Loucy (cell line): ENCODE measurements at regions not wholly inside any gene's neighbourhood (a gene's known extent, or its start where the extent isn't known, plus 50 kb on each side); places are given as distances from the start of the nearest gene placed in this dataset.
A peak's percentile ranks its signal among the peaks of the same experiment; 100 is the strongest.

ENCODE experiments used
- H2AFZ ChIP-seq: fragments of 200-600 bp; sonication (generic); 2 replicates; pipeline ENCODE4 v1.6.0; 2016; ENCODE audit warnings: antibody characterized with exemption, mild to moderate bottlenecking, low read length, moderate library complexity
- H3F3A ChIP-seq: fragments of 200-600 bp; 2 replicates; pipeline ENCODE4 v1.6.0; 2016; ENCODE audit warnings: antibody characterized with exemption, low read depth, mild to moderate bottlenecking
- H3K27me3 ChIP-seq: fragments of 200-600 bp; sonication (generic); 2 replicates; pipeline ENCODE4 v1.6.1; 2014; ENCODE audit warnings: low read length, mild to moderate bottlenecking; ENCODE audit not compliant: insufficient read depth, poor library complexity, severe bottlenecking
- H3K36me3 ChIP-seq: fragments of 200-600 bp; sonication (generic); 2 replicates; pipeline ENCODE4 v1.6.1; 2016; ENCODE audit warnings: low read length; ENCODE audit not compliant: insufficient read depth
- H3K4me1 ChIP-seq: fragments of 200-600 bp; sonication (generic); 2 replicates; pipeline ENCODE4 v1.5.1; 2014; ENCODE audit warnings: low read length, mild to moderate bottlenecking; ENCODE audit not compliant: insufficient read depth, poor library complexity, severe bottlenecking
- H3K4me2 ChIP-seq: fragments of 200-600 bp; sonication (generic); 2 replicates; pipeline ENCODE4 v1.6.0; 2014; ENCODE audit warnings: antibody characterized with exemption, low read length, low read depth, mild to moderate bottlenecking; ENCODE audit not compliant: poor library complexity, severe bottlenecking
- H3K4me3 ChIP-seq: fragments of 200-600 bp; sonication (generic); 2 replicates; pipeline ENCODE4 v1.5.1; 2014; ENCODE audit warnings: low read length, mild to moderate bottlenecking, mixed read lengths; ENCODE audit not compliant: poor library complexity, severe bottlenecking
- H3K79me2 ChIP-seq: fragments of 200-600 bp; sonication (generic); 2 replicates; pipeline ENCODE4 v1.6.1; 2014; ENCODE audit warnings: low read length; ENCODE audit not compliant: insufficient read depth
- H3K9ac ChIP-seq: fragments of 200-600 bp; sonication (generic); 2 replicates; pipeline ENCODE4 v1.6.0; 2014; ENCODE audit warnings: mild to moderate bottlenecking, low read depth, low read length, moderate library complexity; ENCODE audit not compliant: poor library complexity, severe bottlenecking
- H3K9me2 ChIP-seq: fragments of 200-600 bp; sonication (generic); replicated peaks from 2 replicates; pipeline ENCODE4 v1.6.1; 2016; ENCODE audit warnings: low read depth, low read length, mixed read lengths
- H3K9me3 ChIP-seq: fragments of 200-600 bp; sonication (generic); 2 replicates; pipeline ENCODE4 v1.6.1; 2014; ENCODE audit warnings: mild to moderate bottlenecking, antibody characterized with exemption, low read length, low read depth; ENCODE audit not compliant: insufficient read depth
- H4K20me1 ChIP-seq: fragments of 200-600 bp; sonication (generic); 2 replicates; pipeline ENCODE4 v1.6.0; 2014; ENCODE audit warnings: antibody characterized with exemption, low read length, mild to moderate bottlenecking; ENCODE audit not compliant: insufficient read depth, poor library complexity, severe bottlenecking
- EZH2phosphoT487 ChIP-seq: fragments of 200-600 bp; IDR thresholded peaks from 2 replicates; pipeline ENCODE4 v1.6.1; 2018; ENCODE audit warnings: antibody characterized with exemption, mild to moderate bottlenecking, moderate library complexity, borderline replicate concordance
- TF ChIP-seq, protein P1 (sequence below): fragments of 200-600 bp; sonication (generic); conservative IDR thresholded peaks from 2 replicates; pipeline ENCODE4 v1.5.1; 2014; ENCODE audit warnings: mild to moderate bottlenecking, antibody characterized with exemption, low read length

DNA sequence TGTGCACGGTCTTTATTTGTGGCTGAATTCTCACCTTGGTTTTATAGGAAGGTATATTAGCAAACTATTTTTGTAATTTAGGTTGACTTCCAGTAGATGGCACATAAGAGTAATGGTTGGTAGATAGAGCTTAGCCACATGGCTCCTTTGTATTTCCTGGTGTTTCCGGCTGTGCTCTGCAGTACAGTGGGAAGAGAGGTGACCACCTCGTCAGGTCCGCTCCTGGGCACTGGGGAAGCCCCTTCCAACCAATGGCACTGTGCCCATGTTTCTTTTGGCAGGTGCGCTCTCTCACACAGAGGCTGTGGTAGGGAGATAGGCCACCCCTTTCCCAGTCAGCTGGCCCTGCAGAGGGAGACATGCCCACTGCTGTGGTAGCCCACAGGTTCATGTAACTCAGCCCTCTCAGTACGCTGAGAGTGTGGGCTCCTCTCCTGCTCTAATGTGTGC, 74.3 kb upstream of the ATP12A start:
- peak overlapping the region; percentile 29 for H3K4me2 ChIP-seq
- no peaks in the 10 kb centered on the region for H3K79me2 ChIP-seq
- H4K20me1 ChIP-seq = no peaks in the 10 kb centered on the region
- H3K27me3 ChIP-seq = no peaks in the 10 kb centered on the region
- H3K9me3 ChIP-seq = no peaks in the 10 kb centered on the region
- H3F3A ChIP-seq = no peaks in the 10 kb centered on the region
- peaks cover 12% of the 10 kb centered on the region for H3K4me1 ChIP-seq
- peak overlapping the region; percentile 84 for H2AFZ ChIP-seq
- TF ChIP-seq, protein P1, sequence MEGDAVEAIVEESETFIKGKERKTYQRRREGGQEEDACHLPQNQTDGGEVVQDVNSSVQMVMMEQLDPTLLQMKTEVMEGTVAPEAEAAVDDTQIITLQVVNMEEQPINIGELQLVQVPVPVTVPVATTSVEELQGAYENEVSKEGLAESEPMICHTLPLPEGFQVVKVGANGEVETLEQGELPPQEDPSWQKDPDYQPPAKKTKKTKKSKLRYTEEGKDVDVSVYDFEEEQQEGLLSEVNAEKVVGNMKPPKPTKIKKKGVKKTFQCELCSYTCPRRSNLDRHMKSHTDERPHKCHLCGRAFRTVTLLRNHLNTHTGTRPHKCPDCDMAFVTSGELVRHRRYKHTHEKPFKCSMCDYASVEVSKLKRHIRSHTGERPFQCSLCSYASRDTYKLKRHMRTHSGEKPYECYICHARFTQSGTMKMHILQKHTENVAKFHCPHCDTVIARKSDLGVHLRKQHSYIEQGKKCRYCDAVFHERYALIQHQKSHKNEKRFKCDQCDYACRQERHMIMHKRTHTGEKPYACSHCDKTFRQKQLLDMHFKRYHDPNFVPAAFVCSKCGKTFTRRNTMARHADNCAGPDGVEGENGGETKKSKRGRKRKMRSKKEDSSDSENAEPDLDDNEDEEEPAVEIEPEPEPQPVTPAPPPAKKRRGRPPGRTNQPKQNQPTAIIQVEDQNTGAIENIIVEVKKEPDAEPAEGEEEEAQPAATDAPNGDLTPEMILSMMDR = peak; percentile 75
- no peak for TF ChIP-seq EZH2phosphoT487
- H3K36me3 ChIP-seq = no peaks in the 10 kb centered on the region
- peak overlapping the region; percentile 6 for H3K4me3 ChIP-seq
- H3K9me2 ChIP-seq = no peaks in the 10 kb centered on the region
- peak overlapping the region; percentile 66 for H3K9ac ChIP-seq

DNA sequence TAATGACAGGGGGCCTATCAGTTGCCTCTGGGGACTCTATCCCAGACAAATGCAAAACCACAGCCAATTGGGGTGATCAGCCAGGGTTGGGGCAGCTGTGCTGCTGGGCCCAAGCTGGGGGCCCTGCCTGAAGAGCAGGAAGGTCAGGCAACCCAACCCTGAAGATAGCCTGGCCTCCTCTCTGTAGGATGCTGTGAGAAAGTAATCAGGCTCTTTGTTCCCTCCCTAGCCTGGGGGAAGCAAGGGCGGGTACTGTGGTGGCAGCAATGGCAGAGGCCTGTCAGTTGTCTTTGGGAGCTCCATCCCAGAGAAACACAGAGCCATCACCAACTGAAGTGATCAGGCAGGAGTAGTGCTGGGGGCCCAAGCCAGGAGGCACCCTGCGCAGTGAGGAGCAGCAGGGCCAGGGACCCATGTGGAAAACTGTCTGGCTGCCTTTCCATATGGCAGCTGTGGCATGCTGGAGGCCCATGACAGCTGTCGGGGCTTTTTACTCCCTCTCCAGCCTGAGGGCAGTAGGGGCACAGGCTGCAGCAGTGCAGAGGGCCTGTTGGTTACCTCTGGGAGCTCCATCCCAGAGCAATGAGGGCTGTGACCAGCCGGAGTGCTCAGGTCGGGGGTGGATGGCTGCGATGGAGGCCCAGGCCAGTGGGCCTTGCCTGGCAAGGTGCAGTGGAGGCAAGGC, 73.6 kb upstream of the ATP12A start:
- no peaks in the 10 kb centered on the region for H3K27me3 ChIP-seq
- no peaks in the 10 kb centered on the region for H3K79me2 ChIP-seq
- no peaks in the 10 kb centered on the region for H3K9me2 ChIP-seq
- no peaks in the 10 kb centered on the region for H3F3A ChIP-seq
- H3K4me2 ChIP-seq = peak overlapping the region; percentile 29
- no peaks in the 10 kb centered on the region for H4K20me1 ChIP-seq
- peak overlapping the region; percentile 6 for H3K4me3 ChIP-seq
- H3K9ac ChIP-seq = peak overlapping the region; percentile 66
- H3K36me3 ChIP-seq = no peaks in the 10 kb centered on the region
- H2AFZ ChIP-seq = peak overlapping the region; percentile 84
- H3K4me1 ChIP-seq = peaks cover 12% of the 10 kb centered on the region
- TF ChIP-seq EZH2phosphoT487 = no peak
- TF ChIP-seq, protein P1 = no peak
- no peaks in the 10 kb centered on the region for H3K9me3 ChIP-seq

DNA sequence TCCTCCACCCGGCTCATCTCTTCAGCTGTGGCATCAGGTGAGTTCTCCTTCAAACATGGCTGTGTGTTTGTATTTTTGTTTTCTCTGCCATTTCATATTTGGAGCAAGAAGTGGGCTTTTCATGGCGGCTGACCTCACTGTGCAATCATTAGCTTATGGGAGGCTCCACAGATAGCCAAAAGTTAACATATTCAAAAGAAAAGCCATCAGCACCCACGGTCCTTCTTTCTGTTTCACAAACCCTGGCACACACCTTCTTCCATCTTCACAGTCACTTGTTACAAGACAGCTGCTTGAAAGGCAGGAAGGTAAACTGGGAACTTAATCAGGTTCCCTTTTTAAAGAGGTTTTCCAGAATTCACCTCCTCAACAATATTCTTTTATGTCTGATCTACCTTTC, 69.3 kb upstream of the ATP12A start:
- peaks cover 22% of the 10 kb centered on the region for H3K4me1 ChIP-seq
- H3F3A ChIP-seq = no peaks in the 10 kb centered on the region
- H2AFZ ChIP-seq = no peak overlapping the region
- no peak for TF ChIP-seq EZH2phosphoT487
- TF ChIP-seq, protein P1 = no peak
- H3K36me3 ChIP-seq = no peaks in the 10 kb centered on the region
- H3K4me3 ChIP-seq = no peak overlapping the region
- H3K27me3 ChIP-seq = no peaks in the 10 kb centered on the region
- no peaks in the 10 kb centered on the region for H3K9me2 ChIP-seq
- no peaks in the 10 kb centered on the region for H3K79me2 ChIP-seq
- H3K9ac ChIP-seq = no peak overlapping the region
- no peaks in the 10 kb centered on the region for H3K9me3 ChIP-seq
- H3K4me2 ChIP-seq = no peak overlapping the region
- no peaks in the 10 kb centered on the region for H4K20me1 ChIP-seq
